Glutamatergic neuron (in vitro differentiated cells): ENCODE measurements at regions not wholly inside any gene's neighbourhood (a gene's known extent, or its start where the extent isn't known, plus 50 kb on each side); places are given as distances from the start of the nearest gene placed in this dataset.

Experiments used
- DNase-seq: peaks from one replicate; pipeline ENCODE4 v3.0.0; 2022
- H3K27ac Mint-ChIP-seq: one replicate; pipeline ENCODE4 v1.8.0; 2020; ENCODE audit warnings: mild to moderate bottlenecking, mixed read lengths, inconsistent platforms; ENCODE audit not compliant: unreplicated experiment
- H3K27me3 Mint-ChIP-seq: one replicate; pipeline ENCODE4 v1.8.0; 2020; ENCODE audit warnings: mild to moderate bottlenecking, moderate library complexity, mixed read lengths, inconsistent platforms; ENCODE audit not compliant: unreplicated experiment
- H3K36me3 Mint-ChIP-seq: one replicate; pipeline ENCODE4 v1.8.0; 2020; ENCODE audit warnings: mild to moderate bottlenecking, mixed read lengths, inconsistent platforms; ENCODE audit not compliant: unreplicated experiment
- H3K4me1 Mint-ChIP-seq: one replicate; pipeline ENCODE4 v1.8.0; 2020; ENCODE audit warnings: mild to moderate bottlenecking, low read depth, mixed read lengths, inconsistent platforms; ENCODE audit not compliant: unreplicated experiment
- H3K4me3 Mint-ChIP-seq: one replicate; pipeline ENCODE4 v1.8.0; 2020; ENCODE audit warnings: mild to moderate bottlenecking, mixed read lengths, inconsistent platforms; ENCODE audit not compliant: unreplicated experiment
- H3K9me3 Mint-ChIP-seq: one replicate; pipeline ENCODE4 v1.8.0; 2020; ENCODE audit warnings: mild to moderate bottlenecking, moderate library complexity, mixed read lengths, inconsistent platforms; ENCODE audit not compliant: unreplicated experiment
- TF ChIP-seq, protein P1 (sequence below): fragments of 200-600 bp; sonication (generic); IDR thresholded peaks from one replicate; pipeline ENCODE4 v1.5.0; 2021; ENCODE audit not compliant: partially characterized antibody, unreplicated experiment

DNA sequence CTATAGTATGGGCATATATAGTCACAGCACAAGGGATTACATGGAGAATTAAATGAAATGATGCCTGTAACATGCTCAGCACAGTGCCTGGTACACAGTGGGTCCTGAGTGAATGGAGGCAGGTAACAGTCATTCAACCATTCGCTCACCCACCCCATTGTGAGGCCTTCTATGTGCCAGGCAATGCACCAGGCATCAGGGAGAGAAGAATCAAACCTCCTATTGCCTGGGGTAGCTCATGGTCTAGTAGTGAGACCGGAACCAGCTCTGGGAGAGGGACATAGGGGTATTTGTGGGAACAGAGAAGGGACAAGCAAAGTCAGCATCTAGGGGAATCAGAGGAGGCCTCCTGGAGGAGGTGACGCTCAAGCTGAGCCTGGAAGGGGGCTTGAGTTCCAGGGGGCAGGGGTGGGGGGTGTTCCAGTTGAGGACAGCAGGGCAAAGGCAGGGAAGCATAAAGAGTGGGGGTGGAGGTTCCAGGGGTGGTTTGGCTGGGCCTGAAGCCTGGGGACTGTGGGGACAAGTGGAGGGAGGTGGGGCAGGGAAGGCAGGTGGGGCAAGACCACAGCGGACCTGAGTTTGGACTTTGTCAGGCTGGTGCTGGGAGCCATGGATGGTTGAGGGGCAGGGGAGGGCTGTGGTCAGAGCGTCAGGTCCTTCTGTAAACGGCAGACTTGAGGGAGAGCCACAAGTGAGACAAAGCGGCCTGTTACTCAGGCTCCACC is 591.6 kb downstream of the PTPRU start:
- H3K27me3 Mint-ChIP-seq, result peaks cover 8% of the 10 kb centered on the region
- no peak overlapping the region for H3K4me3 Mint-ChIP-seq
- no peak for DNase-seq
- H3K36me3 Mint-ChIP-seq, result no peaks in the 10 kb centered on the region
- no peaks in the 10 kb centered on the region for H3K9me3 Mint-ChIP-seq
- peaks cover 21% of the 10 kb centered on the region for H3K4me1 Mint-ChIP-seq
- TF ChIP-seq, protein P1, sequence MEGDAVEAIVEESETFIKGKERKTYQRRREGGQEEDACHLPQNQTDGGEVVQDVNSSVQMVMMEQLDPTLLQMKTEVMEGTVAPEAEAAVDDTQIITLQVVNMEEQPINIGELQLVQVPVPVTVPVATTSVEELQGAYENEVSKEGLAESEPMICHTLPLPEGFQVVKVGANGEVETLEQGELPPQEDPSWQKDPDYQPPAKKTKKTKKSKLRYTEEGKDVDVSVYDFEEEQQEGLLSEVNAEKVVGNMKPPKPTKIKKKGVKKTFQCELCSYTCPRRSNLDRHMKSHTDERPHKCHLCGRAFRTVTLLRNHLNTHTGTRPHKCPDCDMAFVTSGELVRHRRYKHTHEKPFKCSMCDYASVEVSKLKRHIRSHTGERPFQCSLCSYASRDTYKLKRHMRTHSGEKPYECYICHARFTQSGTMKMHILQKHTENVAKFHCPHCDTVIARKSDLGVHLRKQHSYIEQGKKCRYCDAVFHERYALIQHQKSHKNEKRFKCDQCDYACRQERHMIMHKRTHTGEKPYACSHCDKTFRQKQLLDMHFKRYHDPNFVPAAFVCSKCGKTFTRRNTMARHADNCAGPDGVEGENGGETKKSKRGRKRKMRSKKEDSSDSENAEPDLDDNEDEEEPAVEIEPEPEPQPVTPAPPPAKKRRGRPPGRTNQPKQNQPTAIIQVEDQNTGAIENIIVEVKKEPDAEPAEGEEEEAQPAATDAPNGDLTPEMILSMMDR, result no peak
- no peak overlapping the region for H3K27ac Mint-ChIP-seq

DNA sequence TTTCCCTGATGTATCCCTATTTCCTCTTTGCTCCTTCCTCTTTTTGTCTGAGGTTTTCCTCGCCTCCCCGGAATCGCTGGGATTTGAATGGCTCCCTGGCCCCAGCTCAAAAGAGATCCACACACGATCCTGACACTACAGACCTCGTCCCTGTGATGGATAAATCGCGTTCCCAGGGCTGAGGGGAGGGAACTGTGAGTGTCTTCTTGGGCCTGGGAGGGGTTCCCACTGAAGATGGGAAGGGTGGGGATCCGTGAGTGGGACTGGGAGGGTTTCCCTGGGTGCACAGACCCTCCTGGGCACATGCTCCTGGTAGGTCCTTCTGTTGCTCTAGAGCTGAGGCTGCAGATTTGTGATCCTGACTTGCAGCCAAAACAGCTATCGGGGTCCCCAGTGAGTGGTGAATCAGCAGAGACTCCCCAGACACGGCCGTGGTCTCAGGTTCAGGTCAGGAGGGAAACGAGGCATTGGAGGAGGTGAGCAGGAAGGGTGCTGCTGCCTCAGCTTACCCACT is 591.0 kb downstream of the PTPRU start:
- H3K27ac Mint-ChIP-seq, result no peak overlapping the region
- no peak for DNase-seq
- TF ChIP-seq, protein P1, result no peak
- H3K9me3 Mint-ChIP-seq, result no peaks in the 10 kb centered on the region
- H3K4me3 Mint-ChIP-seq, result no peak overlapping the region
- H3K27me3 Mint-ChIP-seq, result peaks cover 8% of the 10 kb centered on the region
- peaks cover 21% of the 10 kb centered on the region for H3K4me1 Mint-ChIP-seq
- no peaks in the 10 kb centered on the region for H3K36me3 Mint-ChIP-seq

DNA sequence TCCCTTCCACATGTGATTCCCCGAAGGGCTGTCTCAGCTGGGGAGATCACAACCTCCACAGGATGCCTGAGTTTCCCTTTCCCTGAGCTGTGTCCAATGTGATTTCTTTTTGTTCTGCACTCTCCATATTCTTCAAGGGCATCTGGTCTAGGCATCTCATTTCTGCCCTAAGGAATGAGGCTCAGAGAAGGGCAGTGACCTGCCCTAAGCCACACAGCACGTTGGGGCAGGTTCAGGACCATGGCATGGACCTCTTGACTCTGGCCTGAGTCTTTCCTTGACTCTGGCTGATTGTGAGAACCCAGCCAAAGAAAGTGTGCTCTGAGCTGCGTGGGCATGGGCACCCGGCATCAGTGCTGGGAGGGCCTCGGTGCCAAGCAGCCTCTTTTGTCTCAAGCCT is 590.3 kb downstream of the PTPRU start:
- TF ChIP-seq, protein P1, result no peak
- Mint-ChIP-seq H3K9me3 (no peaks in the 10 kb centered on the region), H3K4me1 (peaks cover 15% of the 10 kb centered on the region), H3K4me3 (no peak overlapping the region), H3K27ac (no peak overlapping the region), H3K36me3 (no peaks in the 10 kb centered on the region), H3K27me3 (peaks cover 5% of the 10 kb centered on the region)
- no peak for DNase-seq

DNA sequence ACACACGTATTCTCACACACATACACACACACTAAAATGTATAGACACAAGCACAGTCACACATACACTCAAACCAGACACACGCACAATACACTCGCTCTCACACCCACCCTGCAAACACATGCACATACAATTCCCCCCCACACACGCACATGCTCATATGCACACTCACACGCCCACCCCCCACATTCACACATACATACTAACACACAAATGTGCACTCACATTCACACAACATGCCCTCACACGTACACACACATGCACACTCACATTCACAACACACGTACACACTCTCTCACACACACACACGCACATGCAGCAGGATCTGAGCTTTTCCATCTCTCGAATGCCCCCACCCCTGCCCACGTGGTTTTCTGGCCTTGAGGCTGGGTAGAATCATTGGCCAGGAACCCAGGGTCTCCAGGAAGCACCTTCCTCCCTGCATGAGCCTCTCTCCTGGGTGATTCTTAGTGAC is 589.7 kb downstream of the PTPRU start:
- no peaks in the 10 kb centered on the region for H3K9me3 Mint-ChIP-seq
- H3K36me3 Mint-ChIP-seq, result no peaks in the 10 kb centered on the region
- H3K4me3 Mint-ChIP-seq, result no peak overlapping the region
- TF ChIP-seq, protein P1, result no peak
- peaks cover 9% of the 10 kb centered on the region for H3K4me1 Mint-ChIP-seq
- DNase-seq, result no peak
- peaks cover 5% of the 10 kb centered on the region for H3K27me3 Mint-ChIP-seq
- H3K27ac Mint-ChIP-seq, result no peak overlapping the region

DNA sequence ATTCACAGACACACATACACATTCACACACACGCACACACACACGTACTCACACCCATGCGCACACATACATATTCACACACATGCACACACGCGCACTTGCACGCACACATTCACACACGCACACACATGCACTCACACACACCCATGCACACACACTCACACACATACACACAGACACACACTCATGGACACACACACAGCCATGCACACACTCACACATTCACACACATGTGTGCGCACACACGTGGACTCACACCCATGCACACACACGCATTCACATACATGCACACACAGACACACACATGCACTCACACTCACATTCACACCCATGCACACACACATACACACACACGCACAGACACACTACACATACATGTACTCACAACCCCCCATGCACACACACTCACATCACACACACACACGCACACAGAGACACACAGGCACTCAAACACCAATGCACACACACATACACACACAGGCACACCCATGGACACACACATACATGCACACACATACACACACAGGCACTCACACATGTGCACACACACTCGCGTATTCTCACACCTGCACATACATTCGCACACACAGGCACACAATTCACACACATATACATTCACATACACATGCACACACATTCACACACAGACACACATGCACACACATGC is 589.1 kb downstream of the PTPRU start:
- Mint-ChIP-seq H3K9me3 (no peaks in the 10 kb centered on the region), H3K27me3 (peaks cover 3% of the 10 kb centered on the region), H3K4me3 (no peak overlapping the region), H3K4me1 (peaks cover 4% of the 10 kb centered on the region), H3K27ac (no peak overlapping the region), H3K36me3 (no peaks in the 10 kb centered on the region)
- TF ChIP-seq, protein P1, result no peak
- no peak for DNase-seq
